Hematopoietic multipotent progenitor cell treated with erythropoietin and hydrocortisone succinate and interleukin-3 and kit ligand, for 15 days (in vitro differentiated cells): ENCODE measurements at regions not wholly inside any gene's neighbourhood (a gene's known extent, or its start where the extent isn't known, plus 50 kb on each side); places are given as distances from the start of the nearest gene placed in this dataset.

Experiments
- DNase-seq: peaks from one replicate; pipeline ENCODE4 v3.0.0-alpha.2; 2015; ENCODE audit warnings: low spot score

DNA sequence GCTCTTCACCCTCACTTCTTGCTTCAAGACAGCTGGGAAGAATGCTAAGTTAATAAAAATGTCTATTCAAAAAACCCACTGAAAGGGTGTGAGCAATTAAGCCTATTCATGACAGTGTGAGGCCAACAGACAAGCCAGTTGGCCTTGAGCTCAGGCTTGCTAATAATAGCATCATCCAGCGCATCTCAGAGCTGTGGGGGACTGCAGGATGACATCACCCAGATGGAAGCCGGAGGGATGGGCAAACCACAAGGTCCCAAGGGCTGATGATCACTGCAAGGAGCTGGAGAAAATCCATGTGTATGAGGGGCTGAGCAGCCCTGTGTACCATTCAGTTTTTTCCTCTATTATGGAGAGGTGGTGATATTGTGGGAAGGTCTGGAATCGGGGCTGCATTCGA is 770.4 kb downstream of the TNS3 start:
- no peak for DNase-seq

- no peak for DNase-seq
These were observed 770.9 kb downstream of the TNS3 start for GRCh38 chr7:46810986-46811385.

DNA sequence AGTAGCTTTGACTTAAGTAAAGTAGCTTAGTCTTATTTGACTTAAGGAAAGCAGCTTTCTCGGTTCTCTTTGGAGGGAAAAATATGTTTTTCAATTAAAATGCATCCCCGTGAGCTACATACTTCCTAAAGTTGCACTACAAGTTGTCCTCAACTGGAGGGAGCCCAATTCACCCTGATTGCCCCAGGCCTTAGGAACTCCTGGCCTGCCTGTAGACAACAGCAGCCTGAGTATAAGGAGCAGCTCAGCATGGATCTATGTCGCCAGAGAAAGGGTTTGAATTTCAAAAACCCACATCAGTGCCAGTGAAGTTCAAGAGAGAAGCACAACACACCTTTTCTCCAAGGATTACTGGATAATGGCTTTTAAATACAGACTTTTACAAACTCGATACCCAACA is 772.0 kb downstream of the TNS3 start:
- DNase-seq = no peak

DNA sequence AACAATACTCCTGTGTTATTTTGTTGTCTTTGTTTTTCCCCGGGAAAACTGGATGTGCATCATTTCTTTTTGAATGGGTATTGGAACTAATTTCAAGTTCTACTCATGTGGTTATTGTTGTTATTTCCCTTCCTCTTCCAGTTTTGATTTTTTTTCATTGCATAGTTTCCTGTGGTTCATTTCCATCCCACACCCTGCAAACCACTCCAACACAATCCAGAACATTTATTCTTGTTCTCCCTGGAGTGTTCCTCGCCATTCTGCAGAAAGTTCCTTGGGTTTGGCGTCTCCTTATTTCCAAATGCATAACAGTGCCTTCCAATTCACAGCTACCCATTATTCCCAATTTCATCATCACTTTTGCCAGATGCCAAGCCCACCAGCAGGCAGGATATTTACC is 775.1 kb downstream of the TNS3 start:
- DNase-seq = no peak

DNA sequence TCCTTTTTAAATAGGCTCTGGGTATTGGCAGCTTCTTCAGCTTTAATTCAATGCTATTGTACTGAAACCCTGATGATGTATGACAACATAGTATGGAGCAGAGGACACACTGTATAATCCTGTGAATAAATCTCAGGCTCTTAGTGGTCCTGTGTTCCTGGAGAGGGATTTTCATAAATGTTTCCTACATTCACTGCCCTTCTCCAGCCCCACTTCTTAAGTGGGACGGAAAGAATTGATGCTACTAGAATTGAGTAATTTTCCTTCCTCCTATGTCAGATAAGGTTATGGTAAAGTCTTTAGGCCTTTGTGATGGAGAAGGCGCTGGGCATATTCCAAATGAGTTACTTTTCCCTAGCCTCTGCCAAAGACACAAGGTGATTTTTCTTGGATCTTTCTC is 779.4 kb downstream of the TNS3 start:
- DNase-seq = no peak

DNA sequence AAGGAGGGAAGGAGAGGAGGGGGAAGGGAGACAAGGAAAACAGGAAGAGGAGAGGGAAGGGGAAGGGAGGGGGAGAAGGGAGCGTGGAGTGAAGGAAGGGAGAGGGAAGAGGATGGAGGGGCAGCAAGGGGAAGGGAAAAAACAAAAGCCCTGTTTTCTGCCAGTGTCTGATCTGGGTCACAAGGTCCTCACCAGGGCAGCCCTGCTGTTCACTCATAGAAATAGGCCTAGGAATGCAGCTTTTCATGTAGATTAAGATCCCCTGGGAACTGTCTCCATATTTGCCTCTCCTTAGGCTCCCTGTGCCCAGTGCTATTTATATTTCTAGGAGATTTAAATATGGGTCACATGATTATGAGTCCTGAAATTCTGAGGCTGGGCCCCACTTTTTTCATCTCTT is 790.7 kb downstream of the TNS3 start:
- DNase-seq = no peak

DNA sequence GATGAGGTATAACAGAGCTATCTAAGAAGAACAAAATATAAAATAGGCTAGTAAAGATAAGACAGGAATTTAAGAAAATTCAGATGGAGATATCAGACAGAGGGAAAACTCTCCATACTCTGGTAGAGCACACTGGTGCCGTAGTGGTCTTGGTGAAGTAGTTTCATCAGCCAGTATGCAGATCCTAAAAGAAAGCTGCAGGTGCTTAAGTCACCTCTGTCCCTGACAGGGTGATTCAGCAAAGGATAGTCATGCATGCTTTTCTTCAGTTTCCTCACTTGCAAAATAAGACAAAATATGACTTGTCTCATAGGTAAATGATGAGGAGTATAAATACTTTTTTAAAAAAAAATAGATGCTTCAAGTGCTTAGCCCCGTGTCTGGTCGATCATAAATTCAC is 794.9 kb downstream of the TNS3 start:
- no peak for DNase-seq

- no peak for DNase-seq
These were observed 795.5 kb downstream of the TNS3 start for GRCh38 chr7:46786221-46786954.

GRCh38 chr7:46784732-46785131 is 797.2 kb downstream of the TNS3 start:
- DNase-seq = no peak

DNA sequence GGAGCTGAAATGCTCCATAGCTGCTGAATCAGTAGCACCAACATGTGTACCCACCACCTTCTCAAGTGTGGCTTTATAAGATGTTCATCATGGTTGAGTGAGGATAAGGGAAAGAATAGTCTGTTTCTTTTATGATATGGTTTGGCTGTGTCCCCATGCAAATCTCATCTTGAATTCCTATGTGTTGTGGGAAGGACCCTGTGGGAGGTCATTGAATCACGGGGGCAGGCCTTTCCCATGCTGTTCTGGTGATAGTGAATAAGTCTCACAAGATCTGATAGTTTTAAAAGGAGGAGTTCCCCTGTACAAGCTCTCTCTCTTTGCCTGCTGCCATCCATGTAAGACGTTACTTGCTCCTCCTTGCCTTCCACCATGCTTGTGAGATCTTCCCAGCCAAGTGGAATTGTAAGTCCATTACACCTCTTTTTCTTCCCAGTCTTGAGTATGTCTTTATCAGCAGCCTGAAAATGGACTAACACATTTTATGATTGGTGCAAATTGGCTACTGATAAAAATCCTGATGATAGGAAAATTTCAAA is 799.9 kb downstream of the TNS3 start:
- no peak for DNase-seq

DNA sequence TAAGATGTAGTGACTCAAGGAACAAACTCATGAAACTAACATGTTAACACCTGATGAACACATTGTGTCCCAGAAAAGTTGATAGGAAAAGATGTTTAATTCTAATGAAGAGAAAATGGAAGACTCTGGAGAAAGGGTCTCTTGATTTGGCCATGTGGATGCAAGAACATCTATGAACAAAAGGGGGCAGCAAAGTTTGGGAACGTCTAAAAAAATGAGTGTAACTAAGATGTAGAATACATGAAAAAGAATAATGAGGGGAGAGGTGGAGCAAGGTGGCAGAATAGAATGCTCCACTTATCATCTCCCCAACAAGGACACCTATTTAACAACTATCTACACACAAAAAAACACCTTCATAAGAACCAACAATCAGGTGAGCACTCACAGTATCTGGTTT is 805.1 kb downstream of the TNS3 start:
- DNase-seq = no peak

GRCh38 chr7:46775776-46776175 is 806.1 kb downstream of the TNS3 start:
- no peak for DNase-seq

GRCh38 chr7:46775020-46775419 is 806.9 kb downstream of the TNS3 start:
- DNase-seq = no peak

- no peak for DNase-seq
These were observed 807.4 kb downstream of the TNS3 start for GRCh38 chr7:46774515-46774914.

- no peak for DNase-seq
These were observed 809.1 kb downstream of the TNS3 start for GRCh38 chr7:46772776-46773175.

GRCh38 chr7:46767071-46767470 is 814.8 kb downstream of the TNS3 start:
- DNase-seq = no peak

DNA sequence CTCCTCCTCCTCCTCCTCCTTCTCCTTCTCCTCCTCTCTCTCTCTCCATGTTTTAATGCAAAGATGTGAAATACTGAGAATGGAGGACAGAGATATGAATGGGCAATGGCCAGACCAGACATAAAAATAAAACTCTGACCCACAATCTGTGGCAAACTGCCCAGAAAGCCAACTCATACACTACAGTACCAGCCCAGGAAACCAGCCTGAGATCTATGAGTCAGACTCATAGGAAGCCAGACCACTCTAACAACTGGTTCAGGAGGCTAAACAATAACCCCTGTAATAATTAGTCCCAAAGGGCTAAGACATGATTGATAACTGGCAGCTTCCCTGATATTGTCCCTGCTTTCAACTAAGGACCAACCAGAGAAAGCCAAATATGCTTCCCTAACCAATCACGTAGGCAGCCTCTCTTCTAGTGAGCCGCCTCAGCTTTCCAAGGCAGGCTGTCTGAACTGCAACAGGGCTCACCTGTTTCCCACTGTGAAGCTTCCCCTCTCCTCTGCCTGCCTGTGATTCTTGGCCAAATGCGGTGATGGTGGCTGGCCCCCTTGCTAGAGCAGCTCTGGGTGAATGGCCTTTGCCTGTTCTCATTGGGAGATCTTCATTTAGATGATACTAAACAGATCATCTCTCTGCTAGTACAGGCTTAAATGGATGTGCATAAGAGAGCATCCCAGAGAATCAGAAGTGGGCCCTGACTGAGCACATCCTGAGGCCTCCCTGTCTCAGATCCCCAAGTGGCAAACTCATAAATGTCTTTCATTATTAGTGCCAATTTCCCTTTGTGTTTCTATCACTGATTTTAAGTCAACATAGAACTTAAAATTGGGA is 817.6 kb downstream of the TNS3 start:
- DNase-seq = no peak

- no peak for DNase-seq
These were observed 818.6 kb downstream of the TNS3 start for GRCh38 chr7:46763344-46763743.

DNA sequence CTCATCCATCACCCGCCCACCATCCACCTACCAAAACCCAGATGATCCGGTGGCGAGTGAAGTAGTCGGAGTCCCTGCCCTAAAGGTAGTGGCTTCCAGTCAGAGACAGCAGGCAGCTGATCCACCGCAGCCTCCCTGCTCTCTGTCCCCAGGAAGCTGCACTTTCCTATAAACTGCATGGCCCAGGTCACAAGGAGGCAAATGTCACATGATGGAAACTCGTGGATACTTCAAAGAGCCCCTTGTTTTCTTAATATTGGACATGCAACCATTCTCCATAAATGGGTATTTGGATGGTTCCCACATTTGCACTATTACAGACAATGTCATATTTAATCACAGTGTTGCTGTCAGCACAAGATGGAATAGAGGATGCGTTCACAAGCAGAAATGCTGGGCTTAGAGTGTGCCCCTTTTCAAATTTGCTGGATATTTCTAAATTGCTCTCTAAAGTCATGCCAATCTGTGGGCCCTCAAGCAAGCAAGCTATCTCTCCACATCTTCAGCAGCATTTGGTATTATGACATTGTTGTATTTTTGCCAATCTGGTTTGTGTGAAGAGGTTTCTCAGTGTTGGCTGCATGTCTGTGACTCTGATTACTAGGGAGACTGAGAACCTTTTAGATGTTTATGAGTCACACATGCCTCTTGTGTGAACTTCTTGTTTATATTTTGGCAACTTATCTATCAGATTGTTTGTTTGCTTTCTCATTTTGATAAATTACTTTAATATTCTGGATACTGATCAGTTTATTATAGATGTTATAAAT is 822.0 kb downstream of the TNS3 start:
- no peak for DNase-seq

DNA sequence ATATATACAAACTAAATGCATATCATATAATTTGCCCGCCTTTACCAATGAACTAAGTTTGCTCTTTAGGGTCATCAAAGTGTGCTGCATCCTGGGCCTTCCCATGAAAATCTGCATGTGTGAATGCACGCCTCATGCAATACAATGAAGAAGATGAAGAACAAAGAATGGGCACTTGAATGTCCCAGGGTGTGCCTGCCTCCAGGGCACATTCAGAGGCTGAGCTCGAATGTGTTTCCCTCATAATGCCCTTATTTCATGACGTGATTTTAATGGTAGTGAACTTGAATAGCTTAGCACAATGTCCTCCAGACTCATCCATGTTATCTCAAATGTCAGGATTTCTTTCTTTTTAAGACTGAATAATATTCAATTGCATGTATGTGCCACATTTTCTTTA is 824.9 kb downstream of the TNS3 start:
- no peak for DNase-seq

- DNase-seq = no peak
These were observed 825.7 kb downstream of the TNS3 start for GRCh38 chr7:46756256-46756655.
